Erythroblast (primary cell): ENCODE measurements at regions not wholly inside any gene's neighbourhood (a gene's known extent, or its start where the extent isn't known, plus 50 kb on each side); places are given as distances from the start of the nearest gene placed in this dataset.
"Not testable (repeated sequence)": the region's sequence is repeated elsewhere in the genome, so short reads cannot be mapped to it uniquely, and the experiment has no call there.

Experiments used
- GATA1 ChIP-seq: IDR thresholded peaks from 2 replicates; pipeline ENCODE4 v1.6.1; 2011; ENCODE audit warnings: low read depth, mild to moderate bottlenecking, control low read depth, low read length, moderate library complexity
- POLR2A ChIP-seq: IDR thresholded peaks from 2 replicates; pipeline ENCODE4 v1.6.1; 2011; ENCODE audit warnings: mild to moderate bottlenecking, low read length

GRCh38 chr20:29566901-29567635, 1690.4 kb upstream of the DEFB115 start:
- not testable (repeated sequence) for TF ChIP-seq POLR2A, GATA1
